MM.1S (cell line): ENCODE measurements at regions not wholly inside any gene's neighbourhood (a gene's known extent, or its start where the extent isn't known, plus 50 kb on each side); places are given as distances from the start of the nearest gene placed in this dataset.
A peak's percentile ranks its signal among the peaks of the same experiment; 100 is the strongest.

ENCODE experiments used
- DNase-seq: peaks from one replicate; pipeline ENCODE4 v3.0.0-alpha.2; 2015
- H2AFZ ChIP-seq: fragments of 300-600 bp; sonication (generic); 2 replicates; pipeline ENCODE4 v1.6.0; 2016; ENCODE audit warnings: antibody characterized with exemption, low read length
- H3F3A ChIP-seq: fragments of 300-600 bp; sonication (generic); 2 replicates; pipeline ENCODE4 v1.6.1; 2016; ENCODE audit warnings: mild to moderate bottlenecking, antibody characterized with exemption, low read length, moderate library complexity, mixed read lengths; ENCODE audit not compliant: insufficient read depth
- H3K27ac ChIP-seq: fragments of 300-600 bp; sonication (generic); 2 replicates; pipeline ENCODE4 v1.5.1; 2016; ENCODE audit warnings: mild to moderate bottlenecking, low read length
- H3K27me3 ChIP-seq: fragments of 300-600 bp; sonication (generic); replicated peaks from 2 replicates; pipeline ENCODE4 v1.6.0; 2016; ENCODE audit warnings: low read length; ENCODE audit not compliant: insufficient read depth
- H3K36me3 ChIP-seq: fragments of 300-600 bp; sonication (generic); replicated peaks from 2 replicates; pipeline ENCODE4 v1.6.1; 2016; ENCODE audit warnings: mild to moderate bottlenecking, low read length, mixed read lengths; ENCODE audit not compliant: insufficient read depth
- H3K4me1 ChIP-seq: fragments of 300-600 bp; sonication (generic); 2 replicates; pipeline ENCODE4 v1.6.1; 2016; ENCODE audit warnings: low read length, mixed read lengths
- H3K4me2 ChIP-seq: fragments of 300-600 bp; sonication (generic); 2 replicates; pipeline ENCODE4 v1.6.0; 2016; ENCODE audit warnings: low read depth, low read length
- H3K4me3 ChIP-seq: fragments of 300-600 bp; sonication (generic); 2 replicates; pipeline ENCODE4 v1.5.1; 2016; ENCODE audit warnings: low read length, mixed read lengths
- H3K79me2 ChIP-seq: fragments of 300-600 bp; sonication (generic); 2 replicates; pipeline ENCODE4 v1.6.1; 2016; ENCODE audit warnings: mixed run types, low read length, mixed read lengths
- H3K9ac ChIP-seq: fragments of 300-600 bp; sonication (generic); 2 replicates; pipeline ENCODE4 v1.6.1; 2016; ENCODE audit warnings: low read length, mixed read lengths
- H3K9me2 ChIP-seq: fragments of 300-600 bp; sonication (generic); replicated peaks from 2 replicates; pipeline ENCODE4 v1.6.1; 2016; ENCODE audit warnings: mild to moderate bottlenecking, low read length, mixed read lengths; ENCODE audit not compliant: insufficient read depth
- H3K9me3 ChIP-seq: fragments of 300-600 bp; sonication (generic); replicated peaks from 2 replicates; pipeline ENCODE4 v1.6.1; 2016; ENCODE audit warnings: mild to moderate bottlenecking, low read length, mixed read lengths; ENCODE audit not compliant: insufficient read depth
- H4K20me1 ChIP-seq: fragments of 300-600 bp; sonication (generic); 2 replicates; pipeline ENCODE4 v1.6.1; 2016; ENCODE audit warnings: mild to moderate bottlenecking, low read length, moderate library complexity, mixed read lengths; ENCODE audit not compliant: insufficient read depth
- EZH2 ChIP-seq: fragments of 300-600 bp; sonication (generic); optimal IDR thresholded peaks from 2 replicates; pipeline ENCODE3; 2017; ENCODE audit warnings: low read depth, mild to moderate bottlenecking, antibody characterized with exemption, low read length, mixed read lengths
- EZH2phosphoT487 ChIP-seq: fragments of 300-600 bp; sonication (generic); IDR thresholded peaks from 2 replicates; pipeline ENCODE4 v1.6.1; 2018; ENCODE audit warnings: antibody characterized with exemption, low read length
- TF ChIP-seq, protein P1 (sequence below): fragments of 300-600 bp; sonication (generic); IDR thresholded peaks from 2 replicates; pipeline ENCODE4 v1.5.1; 2016; ENCODE audit warnings: antibody characterized with exemption, low read length, mixed read lengths

- no peaks in the 10 kb centered on the region for H3K27me3 ChIP-seq
- no peaks in the 10 kb centered on the region for H4K20me1 ChIP-seq
- H3K27ac ChIP-seq, result no peak overlapping the region
- peaks cover 13% of the 10 kb centered on the region; the same call in 1 of the 2 replicates for H3K4me1 ChIP-seq
- no peaks in the 10 kb centered on the region; the same call in 1 of the 2 replicates for H3F3A ChIP-seq
- H3K9me3 ChIP-seq, result no peaks in the 10 kb centered on the region
- DNase-seq, result no peak
- TF ChIP-seq EZH2 (no peak), EZH2phosphoT487 (no peak)
- TF ChIP-seq, protein P1, sequence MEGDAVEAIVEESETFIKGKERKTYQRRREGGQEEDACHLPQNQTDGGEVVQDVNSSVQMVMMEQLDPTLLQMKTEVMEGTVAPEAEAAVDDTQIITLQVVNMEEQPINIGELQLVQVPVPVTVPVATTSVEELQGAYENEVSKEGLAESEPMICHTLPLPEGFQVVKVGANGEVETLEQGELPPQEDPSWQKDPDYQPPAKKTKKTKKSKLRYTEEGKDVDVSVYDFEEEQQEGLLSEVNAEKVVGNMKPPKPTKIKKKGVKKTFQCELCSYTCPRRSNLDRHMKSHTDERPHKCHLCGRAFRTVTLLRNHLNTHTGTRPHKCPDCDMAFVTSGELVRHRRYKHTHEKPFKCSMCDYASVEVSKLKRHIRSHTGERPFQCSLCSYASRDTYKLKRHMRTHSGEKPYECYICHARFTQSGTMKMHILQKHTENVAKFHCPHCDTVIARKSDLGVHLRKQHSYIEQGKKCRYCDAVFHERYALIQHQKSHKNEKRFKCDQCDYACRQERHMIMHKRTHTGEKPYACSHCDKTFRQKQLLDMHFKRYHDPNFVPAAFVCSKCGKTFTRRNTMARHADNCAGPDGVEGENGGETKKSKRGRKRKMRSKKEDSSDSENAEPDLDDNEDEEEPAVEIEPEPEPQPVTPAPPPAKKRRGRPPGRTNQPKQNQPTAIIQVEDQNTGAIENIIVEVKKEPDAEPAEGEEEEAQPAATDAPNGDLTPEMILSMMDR, result no peak
- H3K9me2 ChIP-seq, result no peaks in the 10 kb centered on the region
- H3K4me3 ChIP-seq, result no peak overlapping the region
- no peak overlapping the region for H3K9ac ChIP-seq
- no peaks in the 10 kb centered on the region for H3K79me2 ChIP-seq
- no peak overlapping the region for H2AFZ ChIP-seq
- H3K36me3 ChIP-seq, result no peaks in the 10 kb centered on the region
- no peak overlapping the region for H3K4me2 ChIP-seq
Observed at GRCh38 chr9:26371236-26371635, 521.4 kb downstream of the CAAP1 start.

GRCh38 chr9:26369093-26369492 lies 523.5 kb downstream of the CAAP1 start:
- no peaks in the 10 kb centered on the region; the same call in 1 of the 2 replicates for H3F3A ChIP-seq
- no peaks in the 10 kb centered on the region for H3K79me2 ChIP-seq
- no peak overlapping the region for H3K27ac ChIP-seq
- peak; percentile 43 for DNase-seq
- H4K20me1 ChIP-seq, result no peaks in the 10 kb centered on the region
- H3K27me3 ChIP-seq, result no peaks in the 10 kb centered on the region
- H3K4me1 ChIP-seq, result peaks cover 13% of the 10 kb centered on the region; the same call in 1 of the 2 replicates
- H3K9me2 ChIP-seq, result no peaks in the 10 kb centered on the region
- no peak overlapping the region for H3K4me3 ChIP-seq
- no peaks in the 10 kb centered on the region for H3K9me3 ChIP-seq
- no peak overlapping the region for H2AFZ ChIP-seq
- H3K9ac ChIP-seq, result no peak overlapping the region
- TF ChIP-seq EZH2phosphoT487 (no peak), EZH2 (no peak)
- TF ChIP-seq, protein P1, result no peak
- H3K4me2 ChIP-seq, result no peak overlapping the region
- no peaks in the 10 kb centered on the region for H3K36me3 ChIP-seq

DNA sequence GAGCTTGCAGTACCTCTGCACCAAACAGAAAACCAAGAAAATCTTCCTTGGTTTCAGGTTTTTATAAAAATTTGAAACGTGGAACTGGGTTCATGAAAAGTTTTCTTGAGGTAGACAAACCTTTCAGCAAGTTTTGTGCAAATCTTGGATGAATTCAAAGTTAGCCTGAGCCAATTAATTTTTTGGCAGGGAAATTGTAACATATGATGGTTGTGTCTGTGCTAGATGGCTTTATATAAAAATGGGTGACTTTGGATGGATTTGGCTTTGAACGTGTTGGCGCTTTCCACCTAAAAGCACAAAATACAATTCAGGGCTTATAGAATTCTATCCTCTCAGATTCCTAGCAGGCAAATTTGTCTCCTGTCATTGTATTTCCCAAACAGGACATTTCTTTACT lies 524.4 kb downstream of the CAAP1 start:
- no peak for DNase-seq
- Histone ChIP-seq H2AFZ (no peak overlapping the region), H3F3A (no peaks in the 10 kb centered on the region; the same call in 1 of the 2 replicates), H3K4me2 (no peak overlapping the region), H3K27me3 (no peaks in the 10 kb centered on the region), H3K9ac (no peak overlapping the region), H3K36me3 (no peaks in the 10 kb centered on the region), H4K20me1 (no peaks in the 10 kb centered on the region), H3K4me3 (no peak overlapping the region), H3K9me2 (no peaks in the 10 kb centered on the region), H3K27ac (no peak overlapping the region), H3K79me2 (no peaks in the 10 kb centered on the region), H3K4me1 (peaks cover 13% of the 10 kb centered on the region; the same call in 1 of the 2 replicates), H3K9me3 (no peaks in the 10 kb centered on the region)
- TF ChIP-seq EZH2phosphoT487, result no peak
- TF ChIP-seq, protein P1, result no peak
- TF ChIP-seq EZH2, result no peak
